Neural cell (in vitro differentiated cells): ENCODE measurements at regions not wholly inside any gene's neighbourhood (a gene's known extent, or its start where the extent isn't known, plus 50 kb on each side); places are given as distances from the start of the nearest gene placed in this dataset.

ENCODE experiments used
- H2AFZ ChIP-seq: fragments of 200-600, 300-800 bp; sonication (generic), shearing (Covaris generic); 2 replicates; pipeline ENCODE4 v1.6.0; 2014; ENCODE audit warnings: low read depth, mild to moderate bottlenecking, antibody characterized with exemption, low read length, moderate library complexity
- H3F3A ChIP-seq: fragments of 200-600 bp; shearing (Covaris generic); 2 replicates; pipeline ENCODE4 v1.6.1; 2016; ENCODE audit warnings: mild to moderate bottlenecking, moderate library complexity, mixed read lengths, antibody characterized with exemption, low read length; ENCODE audit not compliant: insufficient read depth, poor library complexity, severe bottlenecking
- H3K27ac ChIP-seq: fragments of 200-600, 300-800 bp; sonication (generic), shearing (Covaris generic); 2 replicates; pipeline ENCODE4 v1.5.1; 2014; ENCODE audit warnings: mild to moderate bottlenecking, low read length, moderate library complexity
- H3K27me3 ChIP-seq: fragments of 300-800, 200-600 bp; sonication (generic), shearing (Covaris generic); 2 replicates; pipeline ENCODE4 v1.6.0; 2014; ENCODE audit warnings: mild to moderate bottlenecking, low read depth, low read length, moderate library complexity; ENCODE audit not compliant: insufficient read depth
- H3K36me3 ChIP-seq: fragments of 300-800, 200-600 bp; sonication (generic), shearing (Covaris generic); 2 replicates; pipeline ENCODE4 v1.5.1; 2014; ENCODE audit warnings: mild to moderate bottlenecking, antibody characterized with exemption, low read length, moderate library complexity; ENCODE audit not compliant: insufficient read depth
- H3K4me2 ChIP-seq: fragments of 300-800, 200-600 bp; sonication (generic), shearing (Covaris generic); 2 replicates; pipeline ENCODE4 v1.6.0; 2014; ENCODE audit warnings: mild to moderate bottlenecking, low read length
- H3K4me3 ChIP-seq: fragments of 300-800, 200-600 bp; sonication (generic), shearing (Covaris generic); 2 replicates; pipeline ENCODE4 v1.5.1; 2014; ENCODE audit warnings: mild to moderate bottlenecking, low read length, moderate library complexity
- H3K79me2 ChIP-seq: fragments of 200-600 bp; shearing (Covaris generic); replicated peaks from 2 replicates; pipeline ENCODE4 v1.6.0; 2014; ENCODE audit warnings: mild to moderate bottlenecking, low read length, moderate library complexity; ENCODE audit not compliant: insufficient read depth
- H3K9ac ChIP-seq: fragments of 300-800, 200-600 bp; sonication (generic), shearing (Covaris generic); 2 replicates; pipeline ENCODE4 v1.6.1; 2016; ENCODE audit warnings: mild to moderate bottlenecking, low read length, mixed read lengths
- H3K9me2 ChIP-seq: fragments of 200-600 bp; shearing (Covaris generic); 2 replicates; pipeline ENCODE4 v1.6.1; 2016; ENCODE audit warnings: mild to moderate bottlenecking, low read length, mixed read lengths; ENCODE audit not compliant: insufficient read depth
- H3K9me3 ChIP-seq: fragments of 200-600, 300-800 bp; sonication (generic), shearing (Covaris generic); 2 replicates; pipeline ENCODE4 v1.6.1; 2016; ENCODE audit warnings: mild to moderate bottlenecking, mixed run types, low read length, moderate library complexity, mixed read lengths
- H4K20me1 ChIP-seq: fragments of 200-600 bp; shearing (Covaris generic); 2 replicates; pipeline ENCODE4 v1.6.1; 2016; ENCODE audit warnings: mild to moderate bottlenecking, mixed run types; ENCODE audit not compliant: insufficient read depth
- EZH2 ChIP-seq: fragments of 200-600, 300-800 bp; shearing (Covaris generic), sonication (generic); IDR thresholded peaks from 2 replicates; pipeline ENCODE4 v1.6.1; 2014; ENCODE audit warnings: antibody characterized with exemption, low read length, borderline replicate concordance, mild to moderate bottlenecking; ENCODE audit not compliant: insufficient read depth, poor library complexity, severe bottlenecking
- TAF1 ChIP-seq: IDR thresholded peaks from 2 replicates; pipeline ENCODE4 v1.6.1; 2012; ENCODE audit warnings: low read depth
- TF ChIP-seq, protein P1 (sequence below): IDR thresholded peaks from 2 replicates; pipeline ENCODE4 v1.6.1; 2012; ENCODE audit warnings: borderline replicate concordance

DNA sequence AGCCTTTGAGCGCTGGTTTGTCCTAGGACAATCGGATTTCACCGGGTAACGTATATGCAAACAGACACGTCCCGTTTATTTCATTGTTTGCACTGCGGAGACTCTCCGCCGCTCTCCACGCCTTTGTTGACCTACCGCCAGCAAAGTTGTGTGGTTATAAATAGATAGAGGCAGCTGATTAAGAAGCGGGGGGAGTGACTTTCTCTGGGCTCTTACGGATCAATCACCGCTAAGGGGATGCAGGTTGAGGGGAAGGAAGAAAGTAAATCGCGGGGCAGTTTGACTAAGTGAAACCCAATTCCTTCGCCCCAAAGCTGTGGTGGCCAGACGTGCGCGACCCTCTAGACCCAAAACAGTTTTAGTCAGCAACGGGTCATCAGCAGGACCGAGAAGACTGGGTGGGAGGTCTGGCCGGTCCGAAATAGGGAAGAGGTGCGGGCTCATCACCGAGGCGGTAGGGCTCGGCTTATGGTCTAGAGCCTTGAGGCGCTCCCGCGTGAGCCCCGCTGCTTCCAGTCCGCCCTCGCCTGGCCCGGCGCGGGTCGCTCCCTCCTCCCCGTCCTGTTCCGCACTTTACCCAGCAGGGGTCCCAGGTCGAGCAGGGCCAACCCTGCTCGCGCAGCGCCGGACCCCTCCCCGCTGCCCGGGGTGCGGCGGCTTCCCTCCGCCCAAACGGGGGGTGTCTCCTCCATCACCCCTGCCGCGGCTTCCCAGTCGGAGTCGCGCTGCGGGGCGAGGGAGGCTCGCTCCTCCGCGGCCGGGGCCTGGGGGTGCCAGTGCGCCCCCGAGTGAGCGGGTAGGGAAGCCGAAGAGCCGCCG lies 120.8 kb upstream of the RRP15 start (continued):
- TF ChIP-seq, protein P1, sequence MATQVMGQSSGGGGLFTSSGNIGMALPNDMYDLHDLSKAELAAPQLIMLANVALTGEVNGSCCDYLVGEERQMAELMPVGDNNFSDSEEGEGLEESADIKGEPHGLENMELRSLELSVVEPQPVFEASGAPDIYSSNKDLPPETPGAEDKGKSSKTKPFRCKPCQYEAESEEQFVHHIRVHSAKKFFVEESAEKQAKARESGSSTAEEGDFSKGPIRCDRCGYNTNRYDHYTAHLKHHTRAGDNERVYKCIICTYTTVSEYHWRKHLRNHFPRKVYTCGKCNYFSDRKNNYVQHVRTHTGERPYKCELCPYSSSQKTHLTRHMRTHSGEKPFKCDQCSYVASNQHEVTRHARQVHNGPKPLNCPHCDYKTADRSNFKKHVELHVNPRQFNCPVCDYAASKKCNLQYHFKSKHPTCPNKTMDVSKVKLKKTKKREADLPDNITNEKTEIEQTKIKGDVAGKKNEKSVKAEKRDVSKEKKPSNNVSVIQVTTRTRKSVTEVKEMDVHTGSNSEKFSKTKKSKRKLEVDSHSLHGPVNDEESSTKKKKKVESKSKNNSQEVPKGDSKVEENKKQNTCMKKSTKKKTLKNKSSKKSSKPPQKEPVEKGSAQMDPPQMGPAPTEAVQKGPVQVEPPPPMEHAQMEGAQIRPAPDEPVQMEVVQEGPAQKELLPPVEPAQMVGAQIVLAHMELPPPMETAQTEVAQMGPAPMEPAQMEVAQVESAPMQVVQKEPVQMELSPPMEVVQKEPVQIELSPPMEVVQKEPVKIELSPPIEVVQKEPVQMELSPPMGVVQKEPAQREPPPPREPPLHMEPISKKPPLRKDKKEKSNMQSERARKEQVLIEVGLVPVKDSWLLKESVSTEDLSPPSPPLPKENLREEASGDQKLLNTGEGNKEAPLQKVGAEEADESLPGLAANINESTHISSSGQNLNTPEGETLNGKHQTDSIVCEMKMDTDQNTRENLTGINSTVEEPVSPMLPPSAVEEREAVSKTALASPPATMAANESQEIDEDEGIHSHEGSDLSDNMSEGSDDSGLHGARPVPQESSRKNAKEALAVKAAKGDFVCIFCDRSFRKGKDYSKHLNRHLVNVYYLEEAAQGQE: no peak

GRCh38 chr1:218164930-218165700 lies 120.0 kb upstream of the RRP15 start:
- Histone ChIP-seq H3K27ac (no peak overlapping the region), H2AFZ (no peak overlapping the region), H3K4me2 (peak overlapping the region; percentile 21), H3K9me3 (no peaks in the 10 kb centered on the region), H4K20me1 (no peaks in the 10 kb centered on the region), H3F3A (no peaks in the 10 kb centered on the region), H3K36me3 (no peaks in the 10 kb centered on the region), H3K9me2 (no peaks in the 10 kb centered on the region), H3K4me3 (peak overlapping the region; percentile 65), H3K27me3 (peaks cover 75% of the 10 kb centered on the region), H3K79me2 (no peaks in the 10 kb centered on the region), H3K9ac (peak overlapping the region; percentile 37)
- peak; percentile 40 for TF ChIP-seq EZH2
- TF ChIP-seq, protein P1: no peak

- Histone ChIP-seq H3K36me3 (no peaks in the 10 kb centered on the region), H3K79me2 (no peaks in the 10 kb centered on the region), H3K9ac (peak overlapping the region; percentile 37), H3K9me3 (no peaks in the 10 kb centered on the region), H3K4me2 (peak overlapping the region; percentile 21), H3K4me3 (peak overlapping the region; percentile 65), H3K9me2 (no peaks in the 10 kb centered on the region), H3K27ac (no peak overlapping the region), H2AFZ (no peak overlapping the region), H4K20me1 (no peaks in the 10 kb centered on the region), H3F3A (no peaks in the 10 kb centered on the region), H3K27me3 (peaks cover 75% of the 10 kb centered on the region)
- no peak for TF ChIP-seq TAF1
These were observed 119.4 kb upstream of the RRP15 start for GRCh38 chr1:218165701-218166114.
